Lung microvascular endothelial cell (primary cell): ENCODE measurements at regions not wholly inside any gene's neighbourhood (a gene's known extent, or its start where the extent isn't known, plus 50 kb on each side); places are given as distances from the start of the nearest gene placed in this dataset.
"Not testable (repeated sequence)": the region's sequence is repeated elsewhere in the genome, so short reads cannot be mapped to it uniquely, and the experiment has no call there.

Source experiments
- DNase-seq, 2 donors: peaks; one replicate each; pipeline versions ENCODE4 v3.0.0 to v3.0.0-alpha.2; 2010; ENCODE audit warnings: low read depth in 2 of 2

- no peak for DNase-seq
These were observed 106.4 kb upstream of the GBE1 start for GRCh38 chr3:81867875-81868274.

GRCh38 chr3:81865164-81865563, 103.7 kb upstream of the GBE1 start:
- DNase-seq = not testable (repeated sequence)

- DNase-seq = no peak
These were observed 102.8 kb upstream of the GBE1 start for GRCh38 chr3:81864272-81864671.

GRCh38 chr3:81863756-81864155, 102.3 kb upstream of the GBE1 start:
- no peak for DNase-seq

GRCh38 chr3:81861593-81861992, 100.1 kb upstream of the GBE1 start:
- DNase-seq = no peak

GRCh38 chr3:81859524-81859923, 98.1 kb upstream of the GBE1 start:
- no peak for DNase-seq

GRCh38 chr3:81853431-81853830, 92.0 kb upstream of the GBE1 start:
- no peak for DNase-seq

GRCh38 chr3:81851176-81851575, 89.7 kb upstream of the GBE1 start:
- DNase-seq = no peak

GRCh38 chr3:81846988-81847387, 85.5 kb upstream of the GBE1 start:
- DNase-seq = no peak

- DNase-seq = no peak
These were observed 80.1 kb upstream of the GBE1 start for GRCh38 chr3:81841540-81841939.

- no peak for DNase-seq
These were observed 78.2 kb upstream of the GBE1 start for GRCh38 chr3:81839504-81840094.

GRCh38 chr3:81838457-81838856, 77.0 kb upstream of the GBE1 start:
- DNase-seq = no peak

GRCh38 chr3:81837071-81837593, 75.7 kb upstream of the GBE1 start:
- no peak for DNase-seq

- no peak for DNase-seq
These were observed 68.5 kb upstream of the GBE1 start for GRCh38 chr3:81829937-81830336.

- not testable (repeated sequence) for DNase-seq
These were observed 67.8 kb upstream of the GBE1 start for GRCh38 chr3:81829272-81829671.

- no peak for DNase-seq
These were observed 62.5 kb upstream of the GBE1 start for GRCh38 chr3:81823882-81824395.

- no peak for DNase-seq
These were observed 61.6 kb upstream of the GBE1 start for GRCh38 chr3:81823086-81823485.

GRCh38 chr3:81816473-81817250, 55.2 kb upstream of the GBE1 start:
- no peak for DNase-seq

- not testable (repeated sequence) for DNase-seq
These were observed 50.7 kb upstream of the GBE1 start for GRCh38 chr3:81812098-81812497.
